H1 (cell line): ENCODE measurements at regions not wholly inside any gene's neighbourhood (a gene's known extent, or its start where the extent isn't known, plus 50 kb on each side); places are given as distances from the start of the nearest gene placed in this dataset.

Source experiments
- BRCA1 ChIP-seq: IDR thresholded peaks from 2 replicates; pipeline ENCODE4 v1.6.1; 2012; ENCODE audit warnings: low read depth, low read length, improper control_type of control experiment
- CREB1 ChIP-seq: IDR thresholded peaks from 2 replicates; pipeline ENCODE4 v1.6.1; 2012; ENCODE audit warnings: inconsistent platforms
- KDM5A ChIP-seq: fragments of 200-600 bp; IDR thresholded peaks from 2 replicates; pipeline ENCODE4 v1.7.1; 2012; ENCODE audit warnings: mild to moderate bottlenecking, low read length, inconsistent platforms, mixed read lengths
- NANOG ChIP-seq: IDR thresholded peaks from 2 replicates; pipeline ENCODE4 v1.6.1; 2011; ENCODE audit warnings: low read length, low read depth, mild to moderate bottlenecking, inconsistent platforms; ENCODE audit not compliant: insufficient read depth, poor library complexity, severe bottlenecking
- NRF1 ChIP-seq: IDR thresholded peaks from 2 replicates; pipeline ENCODE4 v1.6.1; 2011; ENCODE audit warnings: mild to moderate bottlenecking, low read depth, low read length, improper control_type of control experiment
- POLR2A ChIP-seq, 2 experiments: IDR thresholded peaks; 1 replicate in 1 of 2; 2 replicates in 1 of 2; pipeline ENCODE4 v1.6.1; 2011; ENCODE audit warnings: low read depth in 2 of 2, low read length in 2 of 2, mild to moderate bottlenecking in 2 of 2; ENCODE audit errors: control extremely low read depth in 1 of 2
- POLR2AphosphoS5 ChIP-seq: IDR thresholded peaks from 2 replicates; pipeline ENCODE4 v1.6.1; 2011; ENCODE audit warnings: low read depth, low read length
- RBBP5 ChIP-seq: IDR thresholded peaks from 2 replicates; pipeline ENCODE4 v1.7.1; 2012; ENCODE audit warnings: low read depth, mild to moderate bottlenecking, inconsistent platforms, low read length, moderate library complexity, borderline replicate concordance
- USF2 ChIP-seq: IDR thresholded peaks from 2 replicates; pipeline ENCODE4 v1.6.1; 2011; ENCODE audit warnings: low read length, improper control_type of control experiment
- YY1 ChIP-seq: IDR thresholded peaks from 2 replicates; pipeline ENCODE4 v1.6.1; 2011; ENCODE audit warnings: low read depth, mild to moderate bottlenecking, low read length
- TF ChIP-seq, protein P1 (sequence below), 3 experiments: IDR thresholded peaks; 1 replicate in 2 of 3; 2 replicates in 1 of 3; pipeline versions ENCODE4 v1.5.1 to v1.6.1; 2011; ENCODE audit warnings: low read length in 3 of 3, mild to moderate bottlenecking in 3 of 3, inconsistent platforms in 2 of 3, low read depth in 1 of 3, moderate library complexity in 1 of 3; ENCODE audit not compliant: insufficient read depth in 1 of 3; ENCODE audit errors: control extremely low read depth in 1 of 3

- TF ChIP-seq POLR2AphosphoS5 (no peak), POLR2A (IDR thresholded peaks at IDR 0.05; ENCODE audit: control extremely low read depth in 1 of 2, low read depth in 2 of 2, low read length in 2 of 2) (no peak), CREB1 (no peak), USF2 (no peak), BRCA1 (no peak), RBBP5 (no peak), KDM5A (no peak), NRF1 (no peak), YY1 (no peak), NANOG (no peak)
- TF ChIP-seq, protein P1, sequence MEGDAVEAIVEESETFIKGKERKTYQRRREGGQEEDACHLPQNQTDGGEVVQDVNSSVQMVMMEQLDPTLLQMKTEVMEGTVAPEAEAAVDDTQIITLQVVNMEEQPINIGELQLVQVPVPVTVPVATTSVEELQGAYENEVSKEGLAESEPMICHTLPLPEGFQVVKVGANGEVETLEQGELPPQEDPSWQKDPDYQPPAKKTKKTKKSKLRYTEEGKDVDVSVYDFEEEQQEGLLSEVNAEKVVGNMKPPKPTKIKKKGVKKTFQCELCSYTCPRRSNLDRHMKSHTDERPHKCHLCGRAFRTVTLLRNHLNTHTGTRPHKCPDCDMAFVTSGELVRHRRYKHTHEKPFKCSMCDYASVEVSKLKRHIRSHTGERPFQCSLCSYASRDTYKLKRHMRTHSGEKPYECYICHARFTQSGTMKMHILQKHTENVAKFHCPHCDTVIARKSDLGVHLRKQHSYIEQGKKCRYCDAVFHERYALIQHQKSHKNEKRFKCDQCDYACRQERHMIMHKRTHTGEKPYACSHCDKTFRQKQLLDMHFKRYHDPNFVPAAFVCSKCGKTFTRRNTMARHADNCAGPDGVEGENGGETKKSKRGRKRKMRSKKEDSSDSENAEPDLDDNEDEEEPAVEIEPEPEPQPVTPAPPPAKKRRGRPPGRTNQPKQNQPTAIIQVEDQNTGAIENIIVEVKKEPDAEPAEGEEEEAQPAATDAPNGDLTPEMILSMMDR (IDR thresholded peaks at IDR 0.05; ENCODE audit: control extremely low read depth in 1 of 3, insufficient read depth in 1 of 3, low read depth in 1 of 3, low read length in 3 of 3) = no peak
These were observed 1156.8 kb upstream of the SEMA6A start for GRCh38 chr5:117731446-117731845.
